MCF 10A (cell line): ENCODE measurements at regions not wholly inside any gene's neighbourhood (a gene's known extent, or its start where the extent isn't known, plus 50 kb on each side); places are given as distances from the start of the nearest gene placed in this dataset.

Experiments
- BruUV-seq: library from RNA; stranded (reverse); fragments of 400-500 nt; replicated peaks from 2 replicates; lab custom pipeline; 2021; lab: Mats Ljungman, UMichigan
- CTCF ChIA-PET: fragments of 300-600 bp; sonication (Branson Sonifier 250); formaldehyde crosslinking; extraction: SDS; loops from one replicate; lab custom pipeline; 2021; ENCODE audit warnings: antibody characterized with exemption, inconsistent platforms; lab: Yijun Ruan, JAX
- POLR2A ChIA-PET: fragments of 300-600, 350-650 bp; sonication (Branson Sonifier 250); formaldehyde crosslinking; extraction: SDS; loops from one replicate; lab custom pipeline; 2020; ENCODE audit warnings: antibody characterized with exemption, inconsistent platforms; lab: Yijun Ruan, JAX
- DNase-seq: peaks from one replicate; pipeline ENCODE4 v3.0.0-alpha.2; 2018; ENCODE audit not compliant: unreplicated experiment
- H3K27ac Mint-ChIP-seq: one replicate; pipeline ENCODE4 v1.8.0; 2022; ENCODE audit warnings: mild to moderate bottlenecking, low read depth, mixed read lengths; ENCODE audit not compliant: unreplicated experiment
- H3K27me3 Mint-ChIP-seq: one replicate; pipeline ENCODE4 v1.8.0; 2022; ENCODE audit warnings: mixed read lengths; ENCODE audit not compliant: insufficient read depth, unreplicated experiment
- H3K36me3 Mint-ChIP-seq: one replicate; pipeline ENCODE4 v1.8.0; 2022; ENCODE audit warnings: mild to moderate bottlenecking, moderate library complexity, mixed read lengths; ENCODE audit not compliant: insufficient read depth, unreplicated experiment
- H3K4me1 Mint-ChIP-seq: one replicate; pipeline ENCODE4 v1.8.0; 2022; ENCODE audit warnings: mixed read lengths; ENCODE audit not compliant: insufficient read depth, unreplicated experiment
- H3K4me3 Mint-ChIP-seq: one replicate; pipeline ENCODE4 v1.8.0; 2022; ENCODE audit warnings: mild to moderate bottlenecking, moderate library complexity, mixed read lengths; ENCODE audit not compliant: unreplicated experiment
- H3K9me3 Mint-ChIP-seq: one replicate; pipeline ENCODE4 v1.8.0; 2022; ENCODE audit warnings: mixed read lengths; ENCODE audit not compliant: unreplicated experiment
- intact Hi-C: fragments of 100-400 bp; cut with micrococcal nuclease; formaldehyde crosslinking; loops from 2 replicates; pipeline ENCODE4 v1.14.1; 2022
- TF ChIP-seq, protein P1 (sequence below): fragments of 200-600 bp; IDR thresholded peaks from one replicate; pipeline ENCODE4 v1.8.0; 2022; ENCODE audit warnings: antibody characterized with exemption, mild to moderate bottlenecking; ENCODE audit not compliant: unreplicated experiment

DNA sequence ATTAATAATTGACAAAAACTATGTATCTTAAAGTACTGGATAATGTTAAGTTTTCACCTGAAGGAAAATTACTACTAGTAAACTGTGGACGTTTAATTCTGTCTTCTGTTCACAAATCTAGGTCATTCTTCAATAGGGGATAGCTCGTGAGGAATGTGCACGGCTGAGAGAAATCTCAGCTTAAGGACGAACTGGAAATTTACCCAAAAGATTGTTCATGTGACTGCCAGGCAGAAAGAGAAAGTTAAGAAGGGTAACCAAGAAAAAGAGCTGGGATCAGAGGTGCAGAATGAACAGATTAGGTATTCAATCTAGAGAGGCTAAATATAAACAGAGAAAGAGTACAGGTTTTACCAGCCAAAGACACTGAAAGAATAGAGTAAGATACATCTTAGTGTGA, 245.3 kb downstream of the CASP12 start:
- POLR2A ChIA-PET = interaction anchor here (0.6 to 0.8 kb wide), 2 partner anchors 15 to 27 kb away, joined by 4 read pairs; no protein-coding TSS in a partner anchor
- H3K4me3 Mint-ChIP-seq = no peak overlapping the region
- TF ChIP-seq, protein P1, sequence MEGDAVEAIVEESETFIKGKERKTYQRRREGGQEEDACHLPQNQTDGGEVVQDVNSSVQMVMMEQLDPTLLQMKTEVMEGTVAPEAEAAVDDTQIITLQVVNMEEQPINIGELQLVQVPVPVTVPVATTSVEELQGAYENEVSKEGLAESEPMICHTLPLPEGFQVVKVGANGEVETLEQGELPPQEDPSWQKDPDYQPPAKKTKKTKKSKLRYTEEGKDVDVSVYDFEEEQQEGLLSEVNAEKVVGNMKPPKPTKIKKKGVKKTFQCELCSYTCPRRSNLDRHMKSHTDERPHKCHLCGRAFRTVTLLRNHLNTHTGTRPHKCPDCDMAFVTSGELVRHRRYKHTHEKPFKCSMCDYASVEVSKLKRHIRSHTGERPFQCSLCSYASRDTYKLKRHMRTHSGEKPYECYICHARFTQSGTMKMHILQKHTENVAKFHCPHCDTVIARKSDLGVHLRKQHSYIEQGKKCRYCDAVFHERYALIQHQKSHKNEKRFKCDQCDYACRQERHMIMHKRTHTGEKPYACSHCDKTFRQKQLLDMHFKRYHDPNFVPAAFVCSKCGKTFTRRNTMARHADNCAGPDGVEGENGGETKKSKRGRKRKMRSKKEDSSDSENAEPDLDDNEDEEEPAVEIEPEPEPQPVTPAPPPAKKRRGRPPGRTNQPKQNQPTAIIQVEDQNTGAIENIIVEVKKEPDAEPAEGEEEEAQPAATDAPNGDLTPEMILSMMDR = no peak

DNA sequence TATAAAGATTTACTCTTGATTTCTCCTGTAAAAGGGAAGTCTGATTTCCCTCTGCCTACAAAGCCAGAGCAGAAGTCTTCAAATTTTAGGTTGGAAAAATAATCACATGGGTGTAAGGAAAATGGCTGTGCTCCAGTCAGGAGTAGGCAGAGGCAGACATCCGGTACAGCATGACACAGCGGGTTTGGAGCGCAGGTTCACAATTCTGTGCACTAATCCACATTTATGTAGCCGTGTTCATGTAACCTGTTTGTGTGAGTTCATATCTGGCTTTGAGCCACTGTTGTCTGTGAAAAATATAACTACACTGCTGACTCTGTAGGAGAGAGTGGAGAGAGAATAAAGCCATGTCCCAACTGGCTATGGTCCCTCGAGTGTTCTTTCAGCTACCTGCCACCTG, 248.0 kb downstream of the CASP12 start:
- BruUV-seq = no TSS peak
- H3K4me1 Mint-ChIP-seq = no peaks in the 10 kb centered on the region
- ChIA-PET POLR2A (no interaction called here), CTCF (no interaction called here)
- TF ChIP-seq, protein P1 = no peak
- no peaks in the 10 kb centered on the region for H3K36me3 Mint-ChIP-seq
- no peaks in the 10 kb centered on the region for H3K27me3 Mint-ChIP-seq
- peaks cover 4% of the 10 kb centered on the region for H3K9me3 Mint-ChIP-seq
- intact Hi-C loops = no loop called here
- DNase-seq = no peak
- no peak overlapping the region for H3K27ac Mint-ChIP-seq
- H3K4me3 Mint-ChIP-seq = no peak overlapping the region

More for the DNA sequence above, 245.3 kb downstream of the CASP12 start:
- DNase-seq = no peak
- CTCF ChIA-PET = no interaction called here
- Mint-ChIP-seq H3K9me3 (peaks cover 4% of the 10 kb centered on the region), H3K27me3 (no peaks in the 10 kb centered on the region), H3K36me3 (no peaks in the 10 kb centered on the region), H3K27ac (no peak overlapping the region), H3K4me1 (no peaks in the 10 kb centered on the region)
- BruUV-seq = no TSS peak
- intact Hi-C loops = no loop called here

DNA sequence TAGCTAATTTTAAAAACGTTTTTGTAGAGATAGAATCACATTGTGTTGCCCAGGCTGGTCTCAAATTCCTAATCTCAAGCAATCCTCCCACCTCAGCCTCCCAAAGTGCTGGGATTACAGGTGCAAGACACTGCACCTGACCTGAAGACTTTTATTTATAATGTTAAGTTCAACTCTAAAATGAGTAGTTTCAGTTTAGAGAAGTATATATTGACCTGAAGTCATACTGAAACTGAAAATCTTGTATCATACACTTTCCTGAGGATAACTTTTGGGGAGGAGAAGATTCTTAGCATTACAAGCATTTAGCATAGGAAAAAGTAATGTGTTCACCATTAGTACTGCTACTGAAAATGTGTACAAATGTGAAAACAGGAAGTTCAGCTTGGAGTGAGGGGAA, 249.3 kb downstream of the CASP12 start:
- no peak overlapping the region for H3K27ac Mint-ChIP-seq
- peaks cover 4% of the 10 kb centered on the region for H3K9me3 Mint-ChIP-seq
- intact Hi-C loops = no loop called here
- TF ChIP-seq, protein P1 = no peak
- POLR2A ChIA-PET = no interaction called here
- H3K4me3 Mint-ChIP-seq = no peak overlapping the region
- H3K27me3 Mint-ChIP-seq = no peaks in the 10 kb centered on the region
- CTCF ChIA-PET = no interaction called here
- no peak for DNase-seq
- BruUV-seq = no TSS peak
- H3K36me3 Mint-ChIP-seq = no peaks in the 10 kb centered on the region
- no peaks in the 10 kb centered on the region for H3K4me1 Mint-ChIP-seq

DNA sequence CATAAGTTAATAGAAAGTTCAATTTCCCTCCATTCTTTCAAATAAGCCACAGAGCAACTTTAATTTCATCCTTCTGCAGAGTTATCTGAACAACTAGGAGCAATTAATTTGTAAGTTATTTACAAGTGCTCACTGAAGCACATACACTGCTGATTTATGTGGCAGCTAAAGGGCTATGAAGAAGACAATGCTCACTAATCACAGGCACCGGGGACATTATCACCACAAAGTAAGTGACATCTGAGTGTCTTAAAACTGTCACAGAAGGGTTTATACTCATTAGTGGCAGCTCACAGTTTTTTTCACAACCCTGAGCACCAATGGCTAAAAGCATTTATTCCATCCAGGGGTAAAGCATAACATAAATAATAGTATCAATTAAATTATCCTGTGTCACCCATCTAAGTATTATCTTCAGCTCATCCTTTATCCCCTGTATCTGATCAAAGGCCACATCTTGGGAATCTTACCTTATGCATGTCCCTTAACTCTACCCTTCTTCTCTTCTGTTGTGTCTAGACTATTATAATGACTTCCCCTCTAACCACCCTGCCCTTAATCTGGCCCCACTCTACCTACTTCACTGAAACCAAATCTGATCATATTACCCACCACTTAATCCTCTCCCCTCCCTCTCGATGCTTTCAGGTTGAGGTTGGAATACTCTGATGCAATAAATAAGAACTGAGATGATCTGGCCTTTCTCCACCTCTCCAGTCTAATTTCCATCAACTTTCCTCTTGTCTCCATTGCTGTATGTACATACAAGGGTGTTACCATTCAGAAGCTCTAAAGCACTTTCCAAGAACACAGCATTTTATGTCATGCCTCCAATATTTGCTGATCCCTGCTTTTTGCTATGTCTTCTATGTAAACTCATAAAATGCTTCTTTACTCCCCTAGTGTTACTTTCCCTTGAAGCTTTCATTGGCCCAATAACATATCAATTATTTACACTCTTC, 252.7 kb downstream of the CASP12 start:
- intact Hi-C loops = no loop called here
- Mint-ChIP-seq H3K27ac (no peak overlapping the region), H3K27me3 (no peaks in the 10 kb centered on the region), H3K4me1 (no peaks in the 10 kb centered on the region), H3K4me3 (no peak overlapping the region), H3K36me3 (no peaks in the 10 kb centered on the region), H3K9me3 (peaks cover 11% of the 10 kb centered on the region)
- POLR2A ChIA-PET = no interaction called here
- CTCF ChIA-PET = no interaction called here
- no peak for DNase-seq
- TF ChIP-seq, protein P1 = no peak
- no TSS peak for BruUV-seq
